GM19240 (cell line): ENCODE measurements at regions not wholly inside any gene's neighbourhood (a gene's known extent, or its start where the extent isn't known, plus 50 kb on each side); places are given as distances from the start of the nearest gene placed in this dataset.

Experiments used
- DNase-seq: peaks from one replicate; pipeline ENCODE4 v3.0.0; 2011; ENCODE audit warnings: low spot score; ENCODE audit not compliant: insufficient read length

GRCh38 chr2:238985041-238985729 is 137.3 kb downstream of the TWIST2 start:
- no peak for DNase-seq

- DNase-seq, result no peak
Measured at GRCh38 chr2:238985931-238986446, 138.1 kb downstream of the TWIST2 start.

DNA sequence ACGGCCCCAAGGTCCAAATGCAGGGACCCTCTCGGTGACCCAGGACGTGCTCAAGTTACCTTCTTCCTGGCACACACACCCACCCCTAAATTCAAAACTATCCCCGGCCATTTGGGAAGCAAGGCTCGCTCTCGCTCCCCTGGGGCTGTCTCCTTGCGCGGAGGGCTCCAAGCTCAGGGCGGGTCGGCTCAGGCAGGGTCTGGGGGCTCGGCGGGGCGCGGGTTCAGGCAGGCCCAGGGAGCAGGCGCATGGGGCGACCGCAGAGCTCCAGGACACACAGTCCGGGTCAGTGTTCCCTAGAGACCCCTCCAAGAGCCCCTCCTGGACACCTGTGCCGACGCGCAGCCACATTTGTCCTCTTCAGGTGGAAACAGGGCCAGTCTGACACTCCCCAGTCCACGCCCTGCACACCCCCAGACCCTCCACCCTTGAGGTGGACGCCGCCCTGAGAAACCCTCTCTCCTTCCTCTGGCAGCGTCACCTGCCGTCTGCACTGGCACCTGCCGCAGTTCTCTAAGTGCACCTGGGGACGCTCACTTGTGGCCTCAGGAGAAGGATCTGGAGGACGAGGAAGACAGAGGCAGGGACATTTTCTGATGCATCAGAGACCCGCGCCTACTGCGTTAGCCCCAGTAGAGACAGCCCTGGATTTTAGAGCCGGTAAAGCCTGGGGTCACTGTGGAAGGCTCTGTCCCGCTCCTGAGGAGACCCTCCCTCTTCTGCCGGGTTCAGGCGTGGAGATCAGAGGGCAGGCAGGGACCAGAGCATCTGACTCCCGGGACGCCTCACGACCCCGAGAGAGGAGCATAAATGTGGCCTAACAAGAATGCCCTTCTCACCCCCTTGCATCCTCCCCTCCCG is 138.8 kb downstream of the TWIST2 start:
- DNase-seq, result no peak

DNA sequence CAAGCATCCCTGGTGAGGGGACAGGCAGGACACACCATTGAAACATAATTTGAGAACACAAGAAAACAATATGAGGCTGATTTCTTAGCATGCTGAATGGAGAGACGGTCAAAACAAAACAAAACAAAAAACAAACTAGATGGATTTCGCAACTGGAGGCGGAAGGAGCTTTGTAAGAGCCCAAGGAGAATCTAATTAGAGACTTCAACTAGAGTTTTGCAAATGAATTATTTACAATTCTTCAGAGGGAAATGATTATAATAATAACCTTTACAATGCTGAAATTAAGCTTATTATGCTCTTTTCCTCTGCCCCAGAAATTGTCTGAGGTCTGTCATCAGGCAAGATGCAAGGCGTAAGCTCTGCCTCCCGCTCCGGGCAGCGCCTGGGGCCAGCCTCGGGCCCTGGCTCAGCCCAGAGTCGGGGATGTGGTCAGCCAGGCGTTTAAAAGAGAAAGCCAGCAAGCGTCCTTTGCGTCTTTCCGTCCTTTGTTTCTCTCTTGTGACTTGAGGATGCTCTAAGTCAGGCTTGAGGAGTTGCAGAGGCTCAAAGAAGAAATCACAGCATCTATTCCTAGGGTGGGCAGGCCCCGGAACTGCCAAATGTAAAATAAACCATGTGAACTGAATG is 139.6 kb downstream of the TWIST2 start:
- DNase-seq, result no peak

GRCh38 chr2:238988105-238988504 is 140.2 kb downstream of the TWIST2 start:
- DNase-seq, result no peak

DNA sequence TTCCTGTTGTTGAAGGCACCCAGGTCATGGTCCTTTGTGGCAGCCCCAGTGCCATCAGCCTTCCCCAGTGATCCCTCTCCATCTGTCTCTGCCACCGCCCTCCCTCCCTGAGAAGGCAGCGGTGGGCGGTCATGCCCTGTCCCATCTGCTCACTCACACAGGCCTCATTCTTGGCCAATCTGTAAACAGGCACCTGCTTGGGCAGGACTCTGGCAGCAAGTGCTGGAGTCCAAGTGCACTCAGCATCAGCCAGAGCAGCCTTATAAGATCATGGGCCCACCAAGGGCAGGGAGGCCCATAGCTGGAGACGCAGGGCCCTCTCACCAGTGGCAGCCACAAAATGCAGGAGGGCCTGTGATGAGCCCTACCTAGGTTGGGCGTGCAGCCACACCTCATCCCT is 140.9 kb downstream of the TWIST2 start:
- DNase-seq, result no peak

GRCh38 chr2:238989484-238989883 is 141.6 kb downstream of the TWIST2 start:
- no peak for DNase-seq

DNA sequence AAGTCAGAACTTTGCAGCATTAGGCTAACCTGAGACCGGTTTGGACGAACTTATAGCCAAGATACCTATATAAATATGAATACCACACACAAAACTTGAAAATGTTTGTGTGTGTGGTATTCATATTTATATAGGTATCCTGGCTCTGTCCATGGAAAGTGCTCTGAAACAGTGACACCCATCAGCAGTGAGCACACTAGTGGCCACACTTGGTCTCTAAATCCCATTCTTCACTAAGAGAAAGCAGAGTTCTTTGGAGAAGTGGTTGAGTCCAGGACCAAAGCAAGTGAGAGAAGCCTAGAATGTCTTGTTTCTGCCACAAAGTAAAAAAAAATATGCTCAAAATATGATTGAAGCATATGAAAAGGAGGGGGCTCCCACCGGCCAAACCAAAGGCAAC is 146.5 kb downstream of the TWIST2 start:
- no peak for DNase-seq

- DNase-seq, result no peak
Measured at GRCh38 chr2:238994876-238995275, 147.0 kb downstream of the TWIST2 start.

DNA sequence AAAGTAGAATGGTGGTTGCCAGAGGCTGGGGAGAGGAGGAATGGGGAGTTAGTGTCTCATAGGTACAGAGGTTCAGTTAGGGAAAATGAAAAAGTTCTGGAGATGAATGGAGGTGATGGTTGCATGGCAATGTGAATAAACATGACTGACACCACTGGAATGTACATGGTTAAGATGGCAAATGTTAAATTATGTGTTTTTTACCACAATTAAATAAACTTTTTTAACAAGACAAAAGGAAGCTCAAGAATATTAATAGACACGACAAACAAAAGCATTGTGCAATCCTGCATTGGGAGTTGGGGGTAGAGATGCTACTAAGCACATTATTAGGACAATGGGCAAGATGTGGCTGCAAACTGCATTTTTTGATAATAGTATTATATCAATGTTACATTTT is 147.7 kb downstream of the TWIST2 start:
- DNase-seq, result no peak

DNA sequence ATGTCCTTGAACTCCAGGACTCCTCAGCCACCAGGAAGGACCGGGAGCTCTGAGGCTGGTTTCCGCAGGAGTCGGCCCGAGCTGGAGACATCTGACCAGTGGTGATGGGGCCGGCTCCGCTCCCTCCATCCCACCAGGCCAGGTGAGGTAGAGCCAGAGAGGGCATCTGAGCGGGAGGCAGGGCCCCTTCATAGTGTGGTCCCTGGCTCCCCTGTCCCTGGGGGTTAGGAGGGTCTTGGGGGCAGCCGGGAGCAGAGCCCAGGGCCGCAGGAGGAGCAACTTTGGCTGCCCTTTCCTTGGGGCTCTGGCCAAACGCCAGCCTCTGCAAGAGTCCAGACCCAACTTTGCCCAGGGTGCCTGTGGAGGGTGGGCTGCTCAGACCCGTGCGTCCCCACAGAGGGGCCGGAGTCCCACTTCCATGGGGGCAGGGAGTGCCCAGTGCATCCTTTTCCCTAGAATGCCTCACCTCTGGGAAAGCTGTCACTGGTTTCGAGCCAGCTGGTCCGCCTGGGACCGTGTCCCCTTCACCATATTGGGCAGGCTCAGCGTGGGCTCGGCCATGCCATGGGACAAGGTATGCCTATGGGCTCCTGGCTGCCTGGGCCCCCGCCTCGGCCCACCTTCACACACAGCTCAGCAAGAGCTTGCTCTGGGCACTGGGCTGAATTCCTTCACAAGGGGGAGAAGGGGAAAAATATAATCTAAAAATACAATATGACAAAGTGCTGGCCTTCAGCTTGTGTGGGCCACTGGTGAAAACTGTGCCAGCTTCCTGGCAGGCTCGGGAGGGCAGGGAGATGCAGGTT is 148.6 kb downstream of the TWIST2 start:
- no peak for DNase-seq

- DNase-seq, result no peak
Measured at GRCh38 chr2:238997137-238997390, 149.2 kb downstream of the TWIST2 start.

GRCh38 chr2:238997684-238998083 is 149.8 kb downstream of the TWIST2 start:
- DNase-seq, result no peak
